Stimulated activated CD4-positive, alpha-beta T cell treated with anti-CD3 and anti-CD28 coated beads, TNF-alpha, amount 100 ng/mL, for 24 hours (primary cell): ENCODE measurements at regions not wholly inside any gene's neighbourhood (a gene's known extent, or its start where the extent isn't known, plus 50 kb on each side); places are given as distances from the start of the nearest gene placed in this dataset.

Experiments used
- DNase-seq, 3 experiments: peaks; one replicate each; pipeline ENCODE4 v3.0.0-alpha.2; 2020; ENCODE audit warnings: low read depth in 3 of 3

GRCh38 chr1:42035205-42035829, 116.6 kb upstream of the HIVEP3 start:
- DNase-seq: peak; percentile 17 to 48 (median 17)

- DNase-seq: no peak
Observed at GRCh38 chr1:42034426-42034825, 115.7 kb upstream of the HIVEP3 start.

GRCh38 chr1:42033629-42034028, 114.9 kb upstream of the HIVEP3 start:
- DNase-seq: no peak

GRCh38 chr1:42017730-42018129, 99.0 kb upstream of the HIVEP3 start:
- DNase-seq: no peak

- DNase-seq: no peak
Observed at GRCh38 chr1:42017259-42017658, 98.5 kb upstream of the HIVEP3 start.

- no peak for DNase-seq
Observed at GRCh38 chr1:42014823-42015222, 96.1 kb upstream of the HIVEP3 start.

- no peak for DNase-seq
Observed at GRCh38 chr1:42013881-42014470, 95.3 kb upstream of the HIVEP3 start.

- no peak for DNase-seq
Observed at GRCh38 chr1:42012852-42013251, 94.1 kb upstream of the HIVEP3 start.

GRCh38 chr1:42010381-42010780, 91.7 kb upstream of the HIVEP3 start:
- no peak for DNase-seq

GRCh38 chr1:42008264-42008663, 89.5 kb upstream of the HIVEP3 start:
- DNase-seq: no peak

- DNase-seq: no peak
Observed at GRCh38 chr1:42006836-42007235, 88.1 kb upstream of the HIVEP3 start.

GRCh38 chr1:42006093-42006492, 87.4 kb upstream of the HIVEP3 start:
- DNase-seq: no peak

GRCh38 chr1:42005530-42005929, 86.8 kb upstream of the HIVEP3 start:
- no peak for DNase-seq

GRCh38 chr1:42004860-42005259, 86.1 kb upstream of the HIVEP3 start:
- no peak for DNase-seq

- DNase-seq: no peak
Observed at GRCh38 chr1:42004322-42004721, 85.6 kb upstream of the HIVEP3 start.

- DNase-seq: no peak
Observed at GRCh38 chr1:42003433-42003832, 84.7 kb upstream of the HIVEP3 start.

GRCh38 chr1:42002220-42002619, 83.5 kb upstream of the HIVEP3 start:
- no peak for DNase-seq

- DNase-seq: no peak
Observed at GRCh38 chr1:42000766-42001165, 82.0 kb upstream of the HIVEP3 start.

GRCh38 chr1:41999884-42000283, 81.2 kb upstream of the HIVEP3 start:
- DNase-seq: no peak

GRCh38 chr1:41998250-41998649, 79.5 kb upstream of the HIVEP3 start:
- no peak for DNase-seq

GRCh38 chr1:41997153-41997552, 78.4 kb upstream of the HIVEP3 start:
- DNase-seq: no peak

GRCh38 chr1:41995441-41996130, 76.9 kb upstream of the HIVEP3 start:
- no peak for DNase-seq

- no peak for DNase-seq
Observed at GRCh38 chr1:41994195-41994894, 75.6 kb upstream of the HIVEP3 start.
